VCaP (cell line): ENCODE measurements at regions not wholly inside any gene's neighbourhood (a gene's known extent, or its start where the extent isn't known, plus 50 kb on each side); places are given as distances from the start of the nearest gene placed in this dataset.

Experiments used
- H3K27ac ChIP-seq: fragments of 450-650 bp; 2 replicates; pipeline ENCODE4 v1.5.1; 2017
- TF ChIP-seq, protein P1 (sequence below): fragments of 450-650 bp; conservative IDR thresholded peaks from 2 replicates; pipeline ENCODE4 v1.5.1; 2017; ENCODE audit warnings: mild to moderate bottlenecking, moderate library complexity

GRCh38 chr7:153454306-153454705 lies 597.9 kb upstream of the DPP6 start:
- TF ChIP-seq, protein P1, sequence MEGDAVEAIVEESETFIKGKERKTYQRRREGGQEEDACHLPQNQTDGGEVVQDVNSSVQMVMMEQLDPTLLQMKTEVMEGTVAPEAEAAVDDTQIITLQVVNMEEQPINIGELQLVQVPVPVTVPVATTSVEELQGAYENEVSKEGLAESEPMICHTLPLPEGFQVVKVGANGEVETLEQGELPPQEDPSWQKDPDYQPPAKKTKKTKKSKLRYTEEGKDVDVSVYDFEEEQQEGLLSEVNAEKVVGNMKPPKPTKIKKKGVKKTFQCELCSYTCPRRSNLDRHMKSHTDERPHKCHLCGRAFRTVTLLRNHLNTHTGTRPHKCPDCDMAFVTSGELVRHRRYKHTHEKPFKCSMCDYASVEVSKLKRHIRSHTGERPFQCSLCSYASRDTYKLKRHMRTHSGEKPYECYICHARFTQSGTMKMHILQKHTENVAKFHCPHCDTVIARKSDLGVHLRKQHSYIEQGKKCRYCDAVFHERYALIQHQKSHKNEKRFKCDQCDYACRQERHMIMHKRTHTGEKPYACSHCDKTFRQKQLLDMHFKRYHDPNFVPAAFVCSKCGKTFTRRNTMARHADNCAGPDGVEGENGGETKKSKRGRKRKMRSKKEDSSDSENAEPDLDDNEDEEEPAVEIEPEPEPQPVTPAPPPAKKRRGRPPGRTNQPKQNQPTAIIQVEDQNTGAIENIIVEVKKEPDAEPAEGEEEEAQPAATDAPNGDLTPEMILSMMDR = no peak
- no peak overlapping the region for H3K27ac ChIP-seq

DNA sequence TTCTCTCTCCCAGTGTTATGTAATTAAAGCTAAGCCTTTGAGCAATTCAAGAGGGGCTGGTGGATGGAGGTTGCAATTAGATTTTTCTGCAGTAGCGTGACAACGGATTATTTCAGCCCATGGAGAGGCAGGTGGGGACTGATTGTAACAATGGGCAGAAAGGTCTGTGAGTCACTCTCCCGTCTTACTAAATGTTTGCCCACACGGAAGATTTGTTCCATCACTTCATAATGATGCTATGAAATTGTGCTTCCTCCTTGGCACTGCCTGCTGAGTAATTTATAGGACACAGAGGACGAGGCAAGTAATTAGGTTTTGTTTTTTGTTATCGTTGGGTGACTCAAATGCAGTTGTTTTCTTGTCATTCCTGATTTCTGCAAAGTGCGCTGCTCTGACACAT lies 594.5 kb upstream of the DPP6 start:
- TF ChIP-seq, protein P1 = no peak
- H3K27ac ChIP-seq = no peak overlapping the region

GRCh38 chr7:153470004-153470671 lies 582.1 kb upstream of the DPP6 start:
- H3K27ac ChIP-seq = no peak overlapping the region
- TF ChIP-seq, protein P1 = no peak

DNA sequence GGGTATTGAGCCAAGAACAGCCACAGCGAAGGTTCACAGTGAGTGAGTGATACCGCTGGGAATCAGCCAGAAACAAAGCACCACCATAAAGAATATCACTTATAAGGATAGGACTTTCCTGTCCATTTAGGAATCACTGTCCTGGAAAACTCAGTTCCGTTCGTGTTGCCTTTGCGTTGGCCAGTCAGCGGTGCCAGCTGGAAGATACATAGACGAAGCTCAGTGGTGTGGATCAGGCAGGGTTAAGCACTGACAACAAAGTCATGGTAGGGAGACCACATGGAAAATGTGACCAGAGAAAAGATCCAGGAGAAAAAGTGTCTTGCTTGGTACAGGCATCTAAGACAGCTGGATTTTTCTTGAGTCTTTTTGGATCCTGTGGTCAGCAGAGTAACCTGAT lies 579.7 kb upstream of the DPP6 start:
- TF ChIP-seq, protein P1 = no peak
- no peak overlapping the region for H3K27ac ChIP-seq

DNA sequence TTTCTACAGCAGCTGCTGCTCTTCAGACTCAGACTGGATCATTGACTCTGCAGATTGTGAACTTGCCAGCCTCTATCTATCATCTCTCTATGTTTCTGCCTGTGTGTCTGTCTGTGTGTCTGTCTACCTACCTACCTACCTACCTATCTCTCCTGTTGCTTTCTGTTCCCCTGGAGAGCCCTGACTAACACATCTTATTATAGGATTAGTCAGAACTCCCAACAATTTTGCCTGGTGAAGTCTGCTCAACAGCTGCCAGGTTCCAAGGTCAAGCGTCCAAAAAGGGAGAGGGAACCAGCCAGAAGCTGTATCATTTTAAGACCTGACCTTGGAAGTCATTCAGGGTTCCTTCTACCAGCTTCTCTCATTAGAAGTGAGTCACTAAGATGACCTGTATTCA lies 579.0 kb upstream of the DPP6 start:
- no peak overlapping the region for H3K27ac ChIP-seq
- TF ChIP-seq, protein P1 = no peak

- no peak overlapping the region for H3K27ac ChIP-seq
- TF ChIP-seq, protein P1 = no peak
Measured at GRCh38 chr7:153475239-153475638, 577.0 kb upstream of the DPP6 start.

GRCh38 chr7:153476166-153476565 lies 576.0 kb upstream of the DPP6 start:
- TF ChIP-seq, protein P1 = no peak
- H3K27ac ChIP-seq = no peak overlapping the region
